ENCODE measurements at regions not wholly inside any gene's neighbourhood (a gene's known extent, or its start where the extent isn't known, plus 50 kb on each side); places are given as distances from the start of the nearest gene placed in this dataset.
"Not testable (repeated sequence)": the region's sequence is repeated elsewhere in the genome, so short reads cannot be mapped to it uniquely, and the experiment has no call there.

DNA sequence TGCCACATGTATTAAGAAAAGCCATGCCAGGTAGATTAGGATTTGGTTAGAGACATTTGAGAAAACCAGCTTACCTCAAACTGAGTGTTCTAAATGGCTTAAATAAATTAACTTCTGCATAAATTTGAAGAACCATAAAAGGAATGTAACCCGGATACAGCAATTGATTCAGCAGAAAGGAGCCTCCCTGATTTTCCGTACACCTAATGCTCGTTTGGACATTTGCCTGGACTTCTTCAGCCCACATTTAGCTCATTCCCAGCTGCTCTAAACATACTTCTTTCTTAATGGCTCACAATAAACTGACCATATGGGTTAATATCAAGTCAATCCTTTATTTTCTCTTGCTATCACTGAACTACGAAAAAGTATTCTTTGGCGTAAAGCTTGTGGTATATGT, 392.4 kb downstream of the ZNF516 start:
- DNase-seq: no peak

DNA sequence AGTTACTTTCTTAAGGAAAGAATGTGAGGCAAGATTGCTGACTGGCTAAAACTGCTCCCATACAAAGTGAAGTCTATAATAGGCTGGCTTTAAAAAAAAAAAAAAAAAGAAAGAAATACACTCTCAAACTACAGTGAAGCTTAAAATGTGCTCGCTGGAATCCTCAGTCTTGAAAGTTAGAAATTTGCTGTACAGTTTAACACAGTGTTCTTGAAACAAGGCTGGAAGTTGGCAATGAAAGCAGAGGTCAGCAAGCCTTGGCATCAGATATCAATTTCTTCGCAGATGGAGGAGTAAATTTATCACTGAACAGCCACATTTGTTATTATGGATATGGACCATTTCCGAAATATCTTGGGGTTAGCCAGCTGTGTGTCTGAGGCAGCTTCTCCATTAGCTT, 392.9 kb downstream of the ZNF516 start:
- DNase-seq: no peak

DNA sequence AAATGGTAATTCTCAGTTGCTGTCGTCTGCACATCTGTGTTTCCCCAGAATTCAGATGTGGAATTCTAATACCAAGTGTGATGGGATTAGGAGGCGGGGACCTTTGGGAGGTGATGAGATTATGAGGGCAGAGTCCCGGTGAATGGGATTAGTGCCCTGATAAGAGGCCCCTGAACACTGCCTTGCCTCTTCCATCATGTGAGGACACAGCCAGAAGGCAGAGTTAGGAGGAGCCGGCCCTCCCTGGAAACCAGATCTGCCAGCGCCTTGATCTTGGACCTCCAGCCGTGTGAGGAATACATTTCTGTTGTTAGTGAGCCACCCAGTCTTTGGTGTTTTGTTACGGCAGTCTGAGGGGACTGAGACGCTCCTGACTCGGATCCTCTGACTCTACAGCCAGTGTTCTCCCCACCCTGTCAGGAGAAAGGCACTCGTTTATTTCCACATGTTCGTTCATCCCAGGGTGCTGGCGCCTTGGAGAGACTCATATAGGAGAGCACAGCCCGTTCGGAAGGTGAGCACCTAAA, 395.0 kb downstream of the ZNF516 start:
- DNase-seq: no peak

DNA sequence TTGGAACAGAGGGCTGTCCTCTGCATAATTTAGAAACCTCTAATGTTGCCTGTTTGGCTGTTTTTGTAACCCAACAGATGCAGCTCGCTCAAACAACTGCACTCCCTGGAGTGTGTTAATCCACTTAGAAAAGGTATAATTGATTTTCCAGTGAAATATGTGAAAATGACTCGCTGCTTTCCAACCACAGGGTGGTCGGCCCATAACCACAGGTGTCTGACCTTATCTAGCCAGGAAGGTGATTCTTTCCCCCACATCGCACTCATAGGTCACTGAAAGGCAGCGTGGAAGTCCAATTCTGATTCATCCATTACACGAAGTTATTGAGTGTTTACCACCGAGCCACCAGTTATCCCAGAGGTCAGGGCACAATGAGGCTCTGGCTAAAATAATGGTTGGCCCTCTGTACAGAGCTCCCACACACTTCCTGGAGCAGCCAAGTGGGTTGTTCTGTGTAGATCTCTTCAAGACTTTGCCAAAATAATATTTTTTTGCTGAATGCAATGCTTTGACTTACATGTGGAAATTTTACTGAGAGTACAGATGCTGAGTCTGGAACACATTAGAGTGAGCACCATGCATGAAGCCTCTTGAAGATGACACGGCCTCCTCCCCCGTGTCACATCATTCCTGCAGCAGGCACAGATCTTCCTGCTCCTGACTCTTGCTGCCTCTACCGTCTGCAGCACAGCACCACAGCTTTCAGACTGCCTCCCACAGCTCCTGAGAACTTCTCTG, 396.2 kb downstream of the ZNF516 start:
- DNase-seq: no peak

DNA sequence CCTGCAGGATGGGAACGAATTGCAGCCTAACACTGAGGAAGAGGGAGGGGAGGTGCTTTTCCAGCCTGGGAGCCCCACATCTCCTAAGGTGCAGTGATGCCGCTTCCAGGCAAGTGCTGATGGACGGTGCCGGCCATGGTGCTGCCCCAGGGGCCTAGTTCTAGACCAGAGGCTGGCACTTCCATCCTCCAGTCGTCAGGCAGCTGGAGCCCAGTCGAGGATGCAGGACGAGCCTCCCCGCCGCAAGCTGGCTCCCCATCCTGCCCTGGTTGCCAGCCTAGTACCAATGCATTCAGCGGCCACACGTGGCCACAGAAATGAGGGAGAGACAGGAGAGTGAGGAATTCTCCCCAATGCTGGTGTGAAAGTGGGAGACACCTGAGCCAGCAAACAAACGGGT, 413.5 kb downstream of the ZNF516 start:
- no peak for DNase-seq

DNA sequence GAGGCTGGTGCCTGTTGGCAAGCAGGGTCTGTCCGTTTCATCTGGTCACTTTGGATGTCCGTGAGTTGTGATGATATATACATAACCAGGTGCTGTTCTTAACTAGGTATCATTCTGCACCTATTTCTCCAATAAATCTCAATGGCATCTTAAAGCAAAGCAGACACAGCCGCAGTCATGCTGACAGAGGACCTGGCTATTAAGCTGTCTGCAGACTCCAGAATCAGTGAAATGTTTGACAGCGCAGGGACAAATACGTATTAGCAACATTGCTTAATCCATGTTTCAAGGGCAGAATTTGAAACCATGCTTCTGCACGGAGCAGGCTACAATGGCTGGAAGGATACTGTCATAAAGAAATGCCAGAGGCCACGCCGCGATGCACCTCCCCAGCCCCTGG, 414.6 kb downstream of the ZNF516 start:
- DNase-seq: no peak

DNA sequence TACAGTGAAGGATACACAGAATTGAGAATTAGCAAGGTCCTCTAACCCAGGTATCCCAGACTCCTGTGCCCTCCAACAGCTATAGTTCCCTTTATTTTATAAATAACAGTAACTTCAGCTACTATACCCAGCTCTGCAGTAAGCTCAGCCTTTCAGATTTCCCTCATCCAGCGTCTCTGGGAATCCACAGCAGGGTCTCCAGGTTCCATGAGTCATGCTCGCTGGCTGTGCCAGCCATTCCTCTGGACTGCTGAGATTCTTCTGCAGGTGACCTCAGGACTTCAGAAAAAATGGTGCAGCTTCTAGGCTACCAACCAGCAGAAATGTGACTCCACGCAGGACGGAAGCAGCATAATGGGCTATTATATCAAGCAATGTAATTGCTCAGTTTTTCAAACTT, 419.3 kb downstream of the ZNF516 start:
- no peak for DNase-seq

DNA sequence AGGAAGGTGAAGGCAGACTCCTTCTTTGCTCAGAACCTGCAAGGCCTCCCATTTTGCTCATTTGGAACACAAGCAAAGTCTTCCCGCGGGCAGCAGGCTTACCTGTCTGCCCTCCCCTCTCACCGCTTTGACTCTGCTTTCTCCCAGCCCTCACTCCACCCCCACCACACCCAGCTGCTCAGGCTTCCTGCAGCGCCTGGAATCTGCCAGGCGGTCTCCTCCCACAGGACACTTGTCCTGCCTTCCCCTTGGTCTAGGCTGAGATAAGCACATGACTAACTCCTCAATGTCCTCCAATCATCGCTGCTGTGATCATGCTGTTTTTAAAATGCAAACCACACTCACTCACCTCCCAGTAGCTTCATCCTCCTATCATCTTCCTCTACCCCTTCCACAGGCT, 430.0 kb downstream of the ZNF516 start:
- DNase-seq: no peak

DNA sequence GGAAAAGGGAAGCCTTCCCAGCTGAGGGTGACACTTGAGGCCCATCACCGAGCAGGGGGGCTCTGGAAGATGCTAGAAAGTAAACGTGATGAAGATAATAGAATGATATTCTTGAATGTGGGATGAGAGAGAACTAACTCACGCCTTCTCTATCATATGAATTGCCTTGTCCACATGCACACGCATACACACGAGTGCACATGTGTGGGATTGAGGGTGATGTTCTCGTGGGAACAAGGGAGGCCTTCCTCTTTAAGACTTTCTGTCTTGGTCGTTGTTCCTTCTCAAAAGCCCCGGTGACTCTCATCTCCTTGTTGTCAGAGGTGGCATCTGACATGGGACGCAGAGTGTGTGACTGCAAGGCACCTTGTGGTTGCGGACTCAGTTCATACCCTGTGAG, 436.9 kb downstream of the ZNF516 start:
- no peak for DNase-seq

DNA sequence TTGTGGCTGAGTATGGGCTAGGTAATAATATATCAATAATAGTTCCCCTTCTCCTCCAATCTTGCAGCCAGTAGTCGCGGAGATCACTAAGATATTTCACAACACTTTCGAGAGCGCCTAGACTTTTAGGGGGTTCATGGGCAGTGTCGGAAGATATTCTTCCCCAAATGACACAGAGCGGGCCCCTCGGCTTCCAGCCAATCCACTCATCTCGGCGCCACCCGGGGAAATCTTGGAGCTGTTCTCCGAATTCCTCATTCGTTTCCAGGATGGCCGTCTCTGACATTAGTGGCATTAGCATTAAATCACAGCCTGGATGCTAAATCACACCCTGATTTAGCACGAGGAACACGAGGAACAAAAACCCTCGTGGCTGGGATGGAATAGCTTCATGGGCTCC, 437.7 kb downstream of the ZNF516 start:
- DNase-seq: no peak

DNA sequence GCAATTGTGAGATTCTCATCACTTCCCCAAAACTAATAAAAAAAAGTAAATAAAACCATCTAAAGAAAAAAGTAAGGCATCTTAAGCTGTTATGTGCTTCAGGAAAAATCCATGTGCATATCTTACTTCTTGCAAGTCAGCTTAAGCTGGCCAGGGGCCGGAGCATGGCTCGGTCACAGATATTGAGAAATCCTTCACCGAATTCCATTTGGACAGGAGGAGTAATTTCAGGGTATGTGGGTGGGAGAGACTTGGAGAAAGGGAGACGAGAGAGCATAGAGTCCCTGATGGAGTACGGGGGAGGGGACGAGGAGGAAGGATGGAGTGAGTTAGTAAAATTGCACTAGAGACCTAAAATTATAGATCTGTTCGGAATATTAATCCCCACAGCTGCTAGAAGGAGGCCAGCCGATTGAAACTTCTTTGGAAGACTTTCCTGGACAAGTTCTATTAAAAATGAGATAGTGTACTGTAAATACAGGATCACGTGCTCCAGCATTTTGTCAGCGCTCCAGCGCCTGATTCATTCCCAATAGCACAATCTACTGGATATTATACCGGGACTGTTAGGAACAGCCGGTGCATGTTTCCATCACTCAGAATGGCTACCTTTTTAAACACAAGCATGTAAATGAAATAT, 438.5 kb downstream of the ZNF516 start:
- no peak for DNase-seq

DNA sequence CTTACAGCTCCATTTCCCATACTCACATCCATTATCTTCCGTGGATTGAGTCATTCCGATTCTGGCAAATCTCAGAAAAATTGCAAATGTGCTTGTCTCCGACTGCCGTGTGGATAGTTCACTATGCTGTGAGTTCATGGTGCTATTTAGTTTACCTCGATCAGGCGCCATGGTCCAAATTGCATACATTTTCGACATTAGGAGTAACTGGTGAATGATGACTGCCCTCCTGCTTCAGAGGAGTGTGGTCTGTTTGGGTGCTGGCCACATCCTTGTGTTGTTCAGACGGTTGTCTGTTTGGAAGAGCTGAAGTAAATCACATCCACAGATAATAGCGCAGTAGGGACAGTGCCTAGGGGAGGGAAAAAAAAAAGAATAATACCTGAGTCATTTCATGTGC, 439.5 kb downstream of the ZNF516 start:
- no peak for DNase-seq

DNA sequence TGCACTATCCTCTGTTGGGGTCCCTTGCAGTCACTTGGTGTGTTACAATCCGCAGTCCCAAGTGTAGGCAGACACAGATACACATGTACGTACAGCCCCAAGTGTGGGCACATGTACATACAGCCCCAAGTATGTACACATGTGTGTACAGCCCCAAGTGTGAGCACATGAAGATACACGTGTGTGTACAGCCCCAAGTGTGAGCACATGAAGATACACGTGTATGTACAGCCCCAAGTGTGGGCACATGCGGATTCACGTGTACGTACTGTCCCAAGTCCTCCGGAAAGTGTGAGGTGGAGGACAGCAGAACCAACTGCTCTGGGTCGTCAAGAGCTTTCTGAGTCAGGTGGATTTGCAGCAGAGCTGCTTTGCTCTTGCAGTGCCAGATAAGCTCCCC, 440.0 kb downstream of the ZNF516 start:
- no peak for DNase-seq

DNA sequence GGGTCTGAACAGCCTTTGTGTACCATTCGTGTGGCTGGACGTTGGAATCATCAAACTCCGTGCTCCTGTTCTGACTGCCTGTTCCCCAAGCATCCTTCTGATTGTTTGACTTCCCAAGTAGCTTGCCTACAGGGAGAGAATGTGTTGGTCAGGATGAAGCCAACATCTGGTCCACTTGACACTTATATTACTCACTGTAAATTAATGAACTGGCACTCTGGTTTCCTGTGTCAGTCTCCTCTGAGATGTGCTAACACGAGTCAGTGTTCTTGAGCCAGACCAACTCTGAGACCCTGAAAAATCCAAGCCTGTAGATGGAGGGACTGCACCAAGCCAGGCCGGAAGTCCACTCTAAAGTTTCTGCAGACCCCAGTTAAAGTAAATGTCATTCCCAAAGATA, 440.9 kb downstream of the ZNF516 start:
- DNase-seq: no peak

DNA sequence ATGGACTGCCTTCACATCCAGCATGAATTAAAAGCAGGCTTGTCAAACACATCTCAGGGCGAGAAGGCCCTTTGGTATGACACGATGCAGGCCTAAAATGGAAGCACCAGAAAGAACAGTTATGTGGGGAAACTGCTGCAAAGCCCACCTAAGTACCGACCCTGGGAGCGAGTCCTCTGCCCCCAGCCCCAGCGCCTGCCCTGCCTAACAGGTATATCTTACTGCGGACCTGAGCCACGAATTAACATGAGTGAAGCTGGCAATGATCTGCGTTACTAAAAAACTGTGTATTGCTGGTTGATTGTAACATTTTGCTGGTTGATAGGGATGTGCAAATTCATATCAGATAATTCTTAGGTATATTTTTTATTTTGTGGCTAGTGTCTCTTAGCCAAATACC, 441.5 kb downstream of the ZNF516 start:
- DNase-seq: no peak

DNA sequence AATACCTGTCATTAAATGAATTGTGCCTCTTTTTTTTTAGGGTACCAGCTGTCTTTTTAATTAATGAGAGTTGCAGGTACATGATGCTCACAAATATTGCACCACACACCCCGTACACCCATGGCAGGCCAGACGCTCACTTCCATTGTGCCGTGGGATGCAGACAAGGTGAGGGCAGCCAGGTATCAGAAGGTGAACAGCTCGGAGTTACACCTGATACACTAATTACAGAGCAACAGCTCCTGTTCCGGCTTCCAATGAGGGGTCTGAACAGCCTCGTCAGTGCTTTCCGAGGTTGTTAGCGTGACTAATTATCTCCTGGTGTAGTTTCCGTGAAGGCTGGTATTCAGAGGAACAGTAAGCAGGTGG, 442.8 kb downstream of the ZNF516 start:
- DNase-seq: no peak

DNA sequence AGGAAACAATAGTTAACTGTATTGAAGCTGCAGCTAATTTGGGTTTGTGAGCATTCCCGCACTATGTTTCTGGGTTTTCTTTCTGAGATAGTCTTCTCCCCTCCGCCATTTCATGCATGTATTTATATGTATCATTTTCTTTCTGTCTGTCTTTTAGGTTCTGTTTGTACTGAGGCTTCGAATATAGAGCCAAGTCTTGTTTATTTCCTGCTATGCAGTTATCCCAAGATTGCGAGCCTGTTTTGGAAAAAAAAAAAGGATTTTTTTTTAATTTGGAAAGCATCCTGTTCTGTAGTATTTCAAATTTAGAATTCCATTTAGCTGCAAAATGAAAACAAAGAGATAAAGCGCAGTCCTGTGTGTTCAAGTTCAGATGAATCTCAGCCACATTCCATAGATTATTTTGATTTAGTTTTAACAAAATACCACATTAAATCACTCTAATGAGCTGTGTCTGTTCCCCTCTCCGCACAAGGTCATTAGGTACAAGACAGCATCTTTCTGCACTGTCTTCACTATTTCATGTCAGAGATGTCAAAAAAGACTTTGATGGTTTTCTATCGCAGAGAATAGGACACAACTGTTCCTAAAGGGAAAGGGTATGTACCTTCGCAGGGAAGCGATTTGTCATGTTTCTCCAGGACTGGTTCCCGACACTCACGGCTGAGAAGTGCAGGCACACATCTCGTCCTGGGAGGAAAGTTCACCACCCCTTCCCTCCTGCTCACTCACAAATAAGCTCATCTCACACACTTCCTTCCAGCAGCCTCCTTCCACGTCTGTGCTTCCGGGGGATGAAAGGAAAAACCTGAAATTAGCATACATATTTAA, 443.4 kb downstream of the ZNF516 start:
- no peak for DNase-seq

DNA sequence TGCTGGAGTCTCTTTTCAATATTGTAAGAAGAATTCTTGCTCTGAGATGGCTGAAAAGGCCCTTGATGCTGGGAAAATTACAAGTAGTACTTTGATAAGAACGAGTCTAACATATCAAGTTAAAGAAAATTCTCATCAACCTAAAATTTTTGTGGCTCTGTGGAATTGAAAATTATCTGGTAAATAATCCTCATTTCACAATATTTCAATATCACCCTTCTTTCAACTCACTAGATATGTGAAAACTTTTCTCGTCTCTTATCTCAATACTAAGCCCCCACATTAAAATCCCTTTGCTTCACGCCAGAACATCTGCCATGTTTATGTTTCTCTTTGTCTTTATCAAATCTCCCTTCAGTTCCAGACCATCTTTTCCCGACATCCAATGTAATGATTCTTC, 448.8 kb downstream of the ZNF516 start:
- no peak for DNase-seq

DNA sequence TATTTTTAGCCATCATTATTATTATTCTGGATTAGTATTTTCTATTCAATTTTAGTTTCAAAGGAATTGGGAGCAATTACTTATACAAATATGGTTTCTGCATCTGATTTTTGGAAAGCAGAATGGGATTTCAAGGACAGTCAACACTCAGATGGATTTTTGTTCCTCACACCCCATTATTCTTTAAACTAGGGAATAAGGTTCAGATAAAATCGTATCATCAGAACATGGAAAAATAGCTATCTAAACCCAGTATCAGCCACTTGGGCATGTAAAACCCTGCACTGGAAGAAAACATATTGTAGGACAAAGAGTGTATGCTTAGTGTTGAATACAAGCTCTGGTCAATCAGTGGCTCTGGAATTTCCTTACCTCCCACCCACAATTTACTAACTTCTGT, 452.5 kb downstream of the ZNF516 start:
- DNase-seq: no peak

DNA sequence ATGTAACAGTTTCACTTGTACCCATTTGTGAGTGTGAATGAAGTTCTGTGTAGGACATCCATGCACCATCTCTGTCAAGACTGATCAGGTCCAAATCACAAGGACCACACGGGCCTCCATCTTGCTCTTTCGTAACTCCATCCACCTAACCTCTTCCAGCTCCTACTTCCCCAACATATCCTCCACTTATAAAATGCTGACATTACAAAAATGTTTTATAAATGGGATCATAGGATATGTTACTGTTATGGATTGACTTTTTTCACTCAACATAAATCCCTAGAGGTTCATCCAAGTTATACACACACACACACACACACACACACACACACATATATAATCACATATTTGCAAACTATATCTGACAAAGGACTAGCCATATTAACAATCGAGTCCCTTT, 476.8 kb downstream of the ZNF516 start:
- no peak for DNase-seq

DNA sequence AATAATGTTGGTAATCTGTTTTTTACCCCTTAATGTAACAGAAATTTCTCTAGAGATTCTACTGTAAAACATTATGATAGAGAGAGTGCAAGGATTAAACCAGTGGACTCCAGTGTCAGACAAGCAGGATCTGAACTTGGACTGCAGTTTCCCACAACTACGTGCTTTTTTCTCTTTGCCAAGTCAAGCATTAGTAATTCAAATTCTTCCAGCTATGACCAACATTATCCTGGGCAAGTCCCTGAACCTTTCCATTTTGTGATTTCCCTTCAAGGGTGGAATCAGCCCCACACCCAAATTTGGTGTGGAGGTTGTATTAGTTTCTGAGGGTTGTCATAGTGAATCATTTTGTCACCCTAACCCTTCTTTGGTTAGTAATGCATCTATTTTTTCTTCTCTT, 482.0 kb downstream of the ZNF516 start:
- no peak for DNase-seq

DNA sequence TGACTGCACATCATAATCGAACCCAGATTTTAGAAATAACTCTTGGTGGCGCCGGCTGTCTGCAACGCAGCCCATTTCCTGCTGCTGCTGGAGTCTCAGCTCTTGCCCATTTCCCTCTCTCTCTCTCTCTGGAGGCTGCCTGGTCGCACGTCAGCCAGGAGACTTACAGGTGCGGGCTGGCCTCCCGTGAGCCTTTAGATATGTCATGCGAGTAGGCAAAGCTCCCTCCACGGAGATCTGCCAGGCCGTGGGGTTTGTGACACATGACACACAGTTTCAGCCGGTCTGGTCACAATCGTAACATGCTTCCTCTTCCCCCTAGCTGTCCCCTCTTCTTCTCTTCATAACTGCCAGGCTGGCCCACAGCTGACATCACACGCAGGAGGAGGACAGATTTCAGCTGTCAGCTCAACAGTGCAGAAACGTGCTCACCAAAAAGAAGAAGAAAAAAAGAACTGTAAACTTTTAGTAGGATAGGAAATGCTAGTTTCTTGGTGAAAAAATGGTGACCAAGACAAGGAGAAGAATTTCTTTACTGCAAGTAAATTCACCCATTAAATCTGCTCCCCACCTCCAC, 489.3 kb downstream of the ZNF516 start:
- DNase-seq: no peak

DNA sequence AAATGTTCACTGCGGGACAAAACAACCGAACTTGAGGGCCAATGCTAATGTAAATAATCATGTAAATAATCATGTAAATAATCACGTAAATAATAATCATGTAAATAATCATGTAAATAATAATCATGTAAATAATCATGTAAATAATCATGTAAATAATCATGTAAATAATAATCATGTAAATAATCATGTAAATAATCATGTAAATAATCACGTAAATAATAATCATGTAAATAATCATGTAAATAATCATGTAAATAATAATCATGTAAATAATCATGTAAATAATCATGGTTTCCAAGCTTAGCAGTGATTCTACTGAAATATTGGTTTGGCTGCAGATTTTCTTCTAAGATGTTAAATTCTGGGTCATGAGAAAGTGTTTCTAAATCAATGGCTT, 507.1 kb downstream of the ZNF516 start:
- DNase-seq: not testable (repeated sequence)

DNA sequence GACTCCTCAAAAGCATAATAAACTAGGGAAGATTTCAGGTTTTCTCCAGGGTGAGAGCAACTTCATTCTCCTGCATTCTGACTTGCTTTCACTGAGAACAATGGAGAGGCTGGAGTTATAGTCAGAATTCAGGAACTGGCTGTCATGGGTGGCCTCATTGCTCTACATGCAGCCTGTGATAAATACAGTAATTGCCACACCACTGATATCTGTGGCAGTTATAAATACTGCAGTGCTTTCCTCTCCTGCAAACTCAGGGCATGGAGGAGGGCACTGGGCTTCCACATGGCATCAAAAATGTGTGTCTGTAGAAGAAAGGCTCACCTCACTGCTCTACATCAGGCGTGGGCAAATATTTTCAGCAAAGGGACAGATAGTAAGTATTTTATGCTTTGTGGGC, 510.2 kb downstream of the ZNF516 start:
- DNase-seq: no peak

All from activated gamma-delta T cell (primary cell).